GM19452 (cell line): ENCODE measurements at regions not wholly inside any gene's neighbourhood (a gene's known extent, or its start where the extent isn't known, plus 50 kb on each side); places are given as distances from the start of the nearest gene placed in this dataset.

Experiments
- ATAC-seq: cut with Tn5 transposase; IDR thresholded peaks from one replicate; pipeline ENCODE4 v1.9.1; 2021; ENCODE audit not compliant: unreplicated experiment

GRCh38 chr10:123552760-123553554 lies 113.2 kb upstream of the GPR26 start:
- ATAC-seq = no peak

GRCh38 chr10:123553810-123554430 lies 112.2 kb upstream of the GPR26 start:
- no peak for ATAC-seq

GRCh38 chr10:123554656-123555055 lies 111.5 kb upstream of the GPR26 start:
- ATAC-seq = no peak

GRCh38 chr10:123555616-123556015 lies 110.5 kb upstream of the GPR26 start:
- no peak for ATAC-seq

DNA sequence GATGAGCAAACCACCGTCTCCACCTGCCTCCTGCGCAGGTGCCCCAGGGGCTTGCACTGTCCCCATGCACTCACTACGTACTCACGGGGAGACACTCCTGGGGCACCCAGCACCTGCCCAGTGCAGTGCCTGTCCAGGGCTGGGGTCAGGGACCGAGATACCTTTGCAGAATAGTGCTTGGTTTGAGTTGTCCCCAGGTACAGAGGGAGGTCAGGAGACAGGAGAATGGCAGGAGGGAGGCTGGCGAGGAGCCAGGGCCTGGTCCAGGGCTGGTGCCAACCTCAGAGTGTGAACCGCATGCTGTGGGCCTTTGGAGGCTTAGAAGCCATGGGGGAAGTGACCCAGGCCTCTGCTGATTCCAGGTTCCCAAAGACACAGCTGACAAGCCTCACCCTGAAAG lies 110.1 kb upstream of the GPR26 start:
- ATAC-seq = no peak

DNA sequence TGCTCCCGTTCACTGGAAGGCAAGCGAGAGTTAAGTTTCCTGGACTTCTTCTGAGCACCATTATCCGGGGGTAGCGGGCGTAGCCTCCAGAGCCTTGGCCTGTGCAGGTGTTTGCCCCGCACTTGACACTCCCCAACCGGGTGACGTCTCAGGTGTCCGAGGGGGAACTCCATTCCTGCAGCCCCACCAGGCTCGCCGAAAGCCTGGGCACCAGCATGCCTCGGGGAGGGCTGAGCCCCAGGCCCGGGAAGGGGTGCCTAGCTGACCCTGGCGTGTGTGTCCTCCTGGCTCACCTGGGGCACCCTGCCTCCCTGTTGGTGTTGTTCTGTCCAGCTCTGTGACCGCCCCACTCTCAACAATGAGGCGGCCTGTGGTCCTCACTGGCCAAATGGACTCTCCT lies 109.4 kb upstream of the GPR26 start:
- ATAC-seq = no peak

GRCh38 chr10:123557366-123558108 lies 108.6 kb upstream of the GPR26 start:
- ATAC-seq = no peak

- no peak for ATAC-seq
Measured at GRCh38 chr10:123558651-123559050, 107.5 kb upstream of the GPR26 start.

DNA sequence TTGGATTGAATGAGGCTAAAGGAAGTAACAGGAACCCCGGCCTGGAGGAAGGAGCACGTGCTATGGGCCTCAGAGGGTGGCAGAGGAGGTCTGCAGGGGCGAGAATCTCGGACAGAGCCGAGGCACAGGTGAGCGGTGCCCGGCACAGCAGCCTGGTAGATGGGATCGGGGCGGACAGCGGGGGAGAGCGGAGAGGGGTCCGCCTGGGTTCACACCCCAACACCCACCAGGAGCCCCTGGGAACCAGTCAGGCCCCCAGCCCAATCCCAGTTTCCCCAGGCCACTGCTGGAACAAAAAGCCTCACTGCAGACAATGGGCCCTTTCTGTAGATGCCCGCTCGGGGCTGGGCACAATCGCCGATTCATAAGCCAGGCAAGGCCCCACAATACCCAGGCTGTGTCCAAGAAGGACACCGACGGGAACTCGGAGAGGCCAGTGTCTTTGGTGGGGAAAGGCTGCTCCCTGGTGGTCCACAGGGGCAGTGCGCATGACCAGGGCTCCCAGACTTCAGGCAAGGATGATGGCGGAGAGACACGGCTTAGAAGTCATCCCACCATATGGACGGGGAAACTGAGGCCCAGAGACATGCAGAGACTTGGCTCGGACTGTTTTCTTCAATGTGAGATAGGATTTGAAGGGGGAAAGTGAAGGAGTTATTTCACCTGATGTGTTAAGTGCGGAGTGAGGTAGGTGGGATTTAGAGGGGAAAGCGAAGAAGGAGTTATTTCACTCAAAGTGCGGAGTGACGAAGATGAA lies 106.9 kb upstream of the GPR26 start:
- no peak for ATAC-seq

DNA sequence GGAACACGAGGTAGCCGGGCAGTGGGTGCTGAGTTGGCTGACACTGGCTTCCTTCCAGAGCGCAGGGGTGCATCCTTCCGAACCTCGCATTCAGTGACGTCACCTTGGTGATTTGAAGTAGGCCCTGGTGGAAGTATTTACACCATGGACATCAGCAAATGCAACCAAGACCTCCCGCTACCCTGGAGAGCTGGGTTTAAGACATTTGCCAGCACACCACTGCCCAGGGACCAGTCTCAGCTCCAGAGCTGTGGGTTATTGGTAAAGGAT lies 106.4 kb upstream of the GPR26 start:
- no peak for ATAC-seq

- no peak for ATAC-seq
Measured at GRCh38 chr10:123560301-123561140, 105.6 kb upstream of the GPR26 start.

GRCh38 chr10:123561141-123561440 lies 105.1 kb upstream of the GPR26 start:
- no peak for ATAC-seq

DNA sequence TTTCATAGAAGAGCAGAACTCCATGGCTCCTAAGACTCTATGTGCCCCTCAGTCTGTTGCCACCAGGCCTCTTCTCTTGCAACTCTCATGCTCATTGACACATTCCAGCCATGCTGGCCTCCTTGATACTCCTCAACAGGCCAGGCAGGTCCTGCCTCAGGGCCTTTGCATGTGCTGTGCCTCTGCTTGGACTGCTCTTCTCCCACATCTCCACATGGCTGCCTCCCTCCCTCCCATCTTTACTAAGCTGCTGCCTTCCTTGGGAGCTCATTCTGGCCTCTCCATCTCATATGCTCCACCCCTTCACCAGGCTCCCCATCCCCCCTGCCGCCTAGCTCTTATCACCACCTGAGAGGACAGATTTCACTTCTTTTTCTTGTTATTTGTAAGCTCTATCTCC lies 103.8 kb upstream of the GPR26 start:
- ATAC-seq = no peak

DNA sequence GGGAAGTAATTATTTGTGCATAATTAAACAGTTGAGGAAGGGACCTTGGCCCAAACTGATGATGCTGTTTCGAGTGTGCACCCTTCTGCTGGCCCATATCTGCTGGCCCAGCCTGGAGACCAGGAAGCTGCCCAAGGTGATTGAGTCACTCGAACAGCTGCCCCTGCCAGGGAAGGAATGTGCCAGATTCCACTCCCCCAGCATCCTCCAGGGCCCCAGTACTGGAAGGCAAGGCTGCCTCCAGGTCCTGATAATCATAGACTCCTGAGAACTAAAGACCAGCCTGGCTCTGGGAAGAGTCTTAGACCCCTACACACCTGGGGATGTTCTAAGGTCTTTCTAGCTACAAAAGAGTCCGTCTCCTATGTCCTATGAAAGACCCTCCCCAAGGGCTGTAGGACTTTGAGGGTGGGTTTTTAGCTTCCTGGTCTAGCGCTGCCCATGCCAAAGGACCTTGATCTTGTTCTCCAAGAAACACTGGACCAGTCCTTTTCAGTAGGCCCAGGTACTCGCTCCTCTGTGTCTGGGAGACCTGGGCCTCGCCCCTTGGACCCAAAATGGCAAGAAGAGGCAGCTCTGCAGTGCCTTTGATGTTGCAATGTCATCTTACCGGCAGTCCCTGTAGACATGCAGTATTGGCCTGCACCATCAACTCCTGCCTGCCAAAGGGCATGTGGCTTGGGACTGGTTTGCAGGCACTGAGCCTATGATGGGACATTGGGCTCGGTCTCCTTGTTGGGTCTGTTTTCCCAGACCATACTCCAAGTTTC lies 103.2 kb upstream of the GPR26 start:
- no peak for ATAC-seq

DNA sequence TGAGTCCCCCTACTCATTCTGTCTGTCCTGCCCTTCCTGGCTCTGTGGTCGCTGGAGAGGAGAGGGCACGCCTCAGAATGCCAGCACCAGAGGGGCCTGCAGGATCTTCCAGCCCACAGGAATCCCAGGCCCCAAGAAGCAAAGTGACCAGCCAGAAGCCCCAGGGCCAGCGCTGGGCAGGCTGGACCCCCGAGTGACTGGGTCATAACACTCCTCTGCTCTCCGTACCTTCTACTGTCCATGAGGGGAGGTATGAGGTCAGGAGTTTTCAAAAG lies 102.6 kb upstream of the GPR26 start:
- ATAC-seq = no peak

GRCh38 chr10:123563994-123564393 lies 102.2 kb upstream of the GPR26 start:
- no peak for ATAC-seq

DNA sequence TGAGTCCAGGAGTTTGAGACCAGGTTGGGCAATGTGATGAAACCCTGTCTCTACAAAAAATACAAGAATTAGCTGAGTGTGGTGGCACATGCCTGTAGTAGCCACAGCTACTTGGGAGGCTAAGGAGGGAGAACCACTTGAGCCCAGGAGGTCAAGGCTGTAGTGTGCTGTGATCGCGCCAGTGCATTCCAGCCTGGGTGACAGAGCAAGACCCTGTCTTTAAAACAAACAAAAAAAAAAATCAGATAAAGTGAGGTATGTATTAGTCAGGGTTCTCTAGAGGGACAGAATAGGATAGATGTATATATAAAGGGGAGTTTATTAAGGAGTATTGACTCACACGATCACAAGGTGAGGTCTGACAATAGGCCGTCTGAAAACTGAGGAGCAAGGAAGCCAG lies 101.5 kb upstream of the GPR26 start:
- ATAC-seq = no peak

DNA sequence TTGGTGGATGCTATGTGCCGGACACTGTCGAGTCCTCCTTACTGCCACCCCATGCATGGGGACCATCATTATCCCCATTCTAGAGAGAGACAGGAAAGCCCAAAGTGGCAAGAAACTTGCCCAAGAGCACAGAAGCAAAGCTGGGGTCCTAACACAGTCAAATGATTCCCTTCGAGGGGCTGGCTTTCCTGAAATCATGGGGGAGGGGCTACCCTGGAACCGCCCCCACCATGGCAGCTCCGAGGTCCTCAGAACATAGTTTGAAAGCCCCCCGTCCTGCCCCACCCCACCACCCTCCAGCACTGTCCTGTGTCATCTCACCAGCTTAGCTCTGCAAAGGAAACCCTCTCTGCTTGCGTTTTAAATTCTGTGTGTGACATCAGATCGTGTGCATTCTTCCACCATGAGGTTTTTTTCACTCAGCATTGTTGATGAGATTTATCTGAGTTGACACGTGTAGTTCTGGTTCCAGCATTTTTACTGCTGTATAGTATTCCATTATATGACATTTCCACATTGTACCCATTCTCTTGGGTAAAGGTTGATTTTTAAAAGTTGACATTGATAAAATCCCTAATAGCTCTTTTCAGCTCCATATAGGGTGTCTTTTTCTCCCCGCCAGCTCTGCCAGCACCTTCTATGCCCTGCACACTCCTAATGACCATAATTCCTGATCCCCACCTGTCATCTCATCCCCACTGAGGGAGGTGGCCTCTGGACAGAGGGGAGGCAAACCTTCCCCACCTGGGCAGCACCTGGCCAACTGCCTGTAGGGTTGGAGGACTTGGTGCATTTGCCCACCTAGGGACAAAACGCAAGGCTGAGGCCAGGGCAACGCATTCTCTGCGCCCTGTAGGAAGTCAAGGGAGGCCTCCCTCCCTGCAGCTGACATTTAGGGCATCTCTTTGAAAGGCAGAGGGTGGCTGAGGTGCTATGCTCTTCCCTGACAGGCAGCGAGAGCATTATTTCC lies 100.2 kb upstream of the GPR26 start:
- ATAC-seq = no peak

GRCh38 chr10:123567984-123568739 lies 98.0 kb upstream of the GPR26 start:
- no peak for ATAC-seq
